HCT116 (cell line): ENCODE measurements at regions not wholly inside any gene's neighbourhood (a gene's known extent, or its start where the extent isn't known, plus 50 kb on each side); places are given as distances from the start of the nearest gene placed in this dataset.

Experiments
- ATAC-seq: fragments of 200-7000 bp; cut with Tn5 transposase; 2 replicates; pipeline ENCODE4 v1.9.1; 2020; ENCODE audit warnings: mild to moderate bottlenecking, moderate library complexity
- BruUV-seq: library from RNA; stranded (reverse); fragments of 400-500 nt; replicated peaks from 2 replicates; lab custom pipeline; 2021; lab: Mats Ljungman, UMichigan
- CTCF ChIA-PET: fragments of 300-600 bp; sonication (Branson Sonifier 250); formaldehyde crosslinking; loops from one replicate; lab custom pipeline; 2021; ENCODE audit warnings: antibody characterized with exemption; lab: Charles Lee
- POLR2A ChIA-PET: fragments of 300-600, 350-600 bp; sonication (Branson Sonifier 250); formaldehyde crosslinking; loops from one replicate; lab custom pipeline; 2021; ENCODE audit warnings: antibody characterized with exemption; lab: Charles Lee
- RAD21 ChIA-PET, 2 experiments: fragments of 300-600 bp; sonication (Branson Sonifier 250); formaldehyde crosslinking; loops; one replicate each; lab custom pipeline; 2023; ENCODE audit warnings: low total read pairs in 2 of 2; ENCODE audit not compliant: uncharacterized antibody in 2 of 2, unreplicated experiment in 2 of 2, low non-redundant PET in 1 of 2; lab: Charles Lee
- DNase-seq: peaks from one replicate; pipeline ENCODE4 v3.0.0-alpha.2; 2010; ENCODE audit warnings: low read depth, low spot score
- H2AFZ ChIP-seq: fragments of 200-600 bp; shearing (Covaris generic), sonication (generic); 2 replicates; pipeline ENCODE4 v1.6.1; 2017; ENCODE audit warnings: low read depth, mixed run types, mixed read lengths, antibody characterized with exemption, low read length; ENCODE audit not compliant: poor library complexity, severe bottlenecking
- H3K27ac ChIP-seq: 2 replicates; pipeline ENCODE4 v1.5.1; 2012; ENCODE audit warnings: low read depth, low read length
- H3K27me3 ChIP-seq: fragments of 200-600 bp; sonication (generic); 2 replicates; pipeline ENCODE4 v1.6.1; 2016; ENCODE audit warnings: mixed run types, low read length, mixed read lengths; ENCODE audit not compliant: insufficient read depth
- H3K36me3 ChIP-seq, 2 experiments: fragments of 200-500 bp in 1 of 2; fragments of 200-600 bp in 1 of 2; sonication (Bioruptor generic) in 1 of 2; sonication (generic) in 1 of 2; 2 replicates each; pipeline versions ENCODE4 v1.5.1 to v1.6.1; 2014 to 2016; ENCODE audit warnings: low read length in 2 of 2, inconsistent platforms in 1 of 2, mixed read lengths in 1 of 2, mixed run types in 1 of 2; ENCODE audit not compliant: insufficient read depth in 2 of 2, control insufficient read depth in 1 of 2
- H3K4me1 ChIP-seq, 2 experiments: fragments of 200-600 bp in 1 of 2; sonication (generic) in 1 of 2; 2 replicates each; pipeline versions ENCODE4 v1.5.1 to v1.6.1; 2012 to 2017; ENCODE audit warnings: low read length in 2 of 2, inconsistent platforms in 1 of 2, mild to moderate bottlenecking in 1 of 2, mixed read lengths in 1 of 2, mixed run types in 1 of 2, moderate library complexity in 1 of 2; ENCODE audit not compliant: insufficient read depth in 2 of 2, control insufficient read depth in 1 of 2
- H3K4me2 ChIP-seq: fragments of 200-600 bp; sonication (generic); 2 replicates; pipeline ENCODE4 v1.6.1; 2017; ENCODE audit warnings: mixed run types, low read length, mixed read lengths
- H3K4me3 ChIP-seq, 2 experiments: fragments of 200-600 bp in 1 of 2; sonication (generic) in 1 of 2; replicated peaks in 1 of 2; 2 replicates each; pipeline ENCODE4 v1.5.1; 2011 to 2016; ENCODE audit warnings: low read length in 2 of 2, control low read depth in 1 of 2, low read depth in 1 of 2, mild to moderate bottlenecking in 1 of 2, mixed read lengths in 1 of 2, mixed run types in 1 of 2
- H3K79me2 ChIP-seq: fragments of 200-600 bp; sonication (generic); 2 replicates; pipeline ENCODE4 v1.6.1; 2017; ENCODE audit warnings: mild to moderate bottlenecking, mixed run types, low read length, moderate library complexity, mixed read lengths; ENCODE audit not compliant: insufficient read depth
- H3K9ac ChIP-seq: fragments of 200-600 bp; sonication (generic); 2 replicates; pipeline ENCODE4 v1.6.1; 2016; ENCODE audit warnings: low read length, mixed read lengths
- H3K9me2 ChIP-seq: fragments of 200-600 bp; sonication (generic), shearing (Covaris generic); 2 replicates; pipeline ENCODE4 v1.6.1; 2017; ENCODE audit warnings: mixed run types, mild to moderate bottlenecking, moderate library complexity; ENCODE audit not compliant: insufficient read depth
- H3K9me3 ChIP-seq, 2 experiments: fragments of 200-500 bp in 1 of 2; fragments of 200-600 bp in 1 of 2; sonication (Bioruptor generic) in 1 of 2; sonication (generic) in 1 of 2; 2 replicates each; pipeline ENCODE4 v1.6.1; 2014 to 2017; ENCODE audit warnings: low read length in 2 of 2, mixed read lengths in 2 of 2, inconsistent platforms in 1 of 2, low read depth in 1 of 2, mild to moderate bottlenecking in 1 of 2, mixed run types in 1 of 2, moderate library complexity in 1 of 2; ENCODE audit not compliant: control insufficient read depth in 1 of 2, insufficient read depth in 1 of 2
- H4K20me1 ChIP-seq: fragments of 200-600 bp; sonication (generic), shearing (Covaris generic); 2 replicates; pipeline ENCODE4 v1.6.1; 2017; ENCODE audit warnings: mixed run types, mild to moderate bottlenecking, moderate library complexity; ENCODE audit not compliant: insufficient read depth
- CBX3 ChIP-seq: IDR thresholded peaks from 2 replicates; pipeline ENCODE4 v1.6.1; 2012; ENCODE audit warnings: low read depth
- ELF1 ChIP-seq: IDR thresholded peaks from 2 replicates; pipeline ENCODE4 v1.6.1; 2012; ENCODE audit warnings: low read depth, borderline replicate concordance
- EZH2phosphoT487 ChIP-seq: fragments of 200-600 bp; IDR thresholded peaks from 2 replicates; pipeline ENCODE4 v1.6.1; 2018; ENCODE audit warnings: antibody characterized with exemption, borderline replicate concordance
- JUND ChIP-seq: IDR thresholded peaks from 2 replicates; pipeline ENCODE4 v1.6.1; 2012
- POLR2AphosphoS5 ChIP-seq: IDR thresholded peaks from 2 replicates; pipeline ENCODE4 v1.6.1; 2011; ENCODE audit warnings: mild to moderate bottlenecking, low read depth, low read length, moderate library complexity
- RAD21 ChIP-seq: IDR thresholded peaks from 2 replicates; pipeline ENCODE4 v1.6.1; 2012; ENCODE audit warnings: low read depth, mild to moderate bottlenecking
- REST ChIP-seq: IDR thresholded peaks from 2 replicates; pipeline ENCODE4 v1.6.1; 2012; ENCODE audit warnings: low read depth
- SP1 ChIP-seq: IDR thresholded peaks from 2 replicates; pipeline ENCODE4 v1.6.1; 2012; ENCODE audit warnings: low read depth
- SRF ChIP-seq: IDR thresholded peaks from 2 replicates; pipeline ENCODE4 v1.6.1; 2012; ENCODE audit warnings: low read depth
- ZBTB33 ChIP-seq: IDR thresholded peaks from 2 replicates; pipeline ENCODE4 v1.6.1; 2011; ENCODE audit warnings: mild to moderate bottlenecking, low read length, moderate library complexity; ENCODE audit not compliant: insufficient replicate concordance; ENCODE audit errors: extremely low read depth
- ZFX ChIP-seq: fragments of 450-650 bp; IDR thresholded peaks from 2 replicates; pipeline ENCODE4 v1.6.1; 2017
- ZNF274 ChIP-seq: fragments of 200-500 bp; sonication (Bioruptor generic); IDR thresholded peaks from 2 replicates; pipeline ENCODE4 v1.6.1; 2014; ENCODE audit warnings: mild to moderate bottlenecking, low read depth, low read length, inconsistent platforms
- intact Hi-C: fragments of 100-400 bp; cut with micrococcal nuclease; formaldehyde crosslinking; loops from 2 replicates; pipeline ENCODE4 v1.10.0; 2022

- no peaks in the 10 kb centered on the region for H3K36me3 ChIP-seq
- H3K4me3 ChIP-seq: no peak overlapping the region
- no peaks in the 10 kb centered on the region for H3K79me2 ChIP-seq
- no TSS peak for BruUV-seq
- H3K4me2 ChIP-seq: no peak overlapping the region
- intact Hi-C loops: no loop called here
- H3K9ac ChIP-seq: no peak overlapping the region
- 0 out of 2 replicates have a peak, but pooled peaks cover 4% of the 10 kb centered on the region for H3K27me3 ChIP-seq
- ChIA-PET CTCF (no interaction called here), POLR2A (no interaction called here), RAD21 (no interaction called here)
- DNase-seq: no peak
- H3K4me1 ChIP-seq: no peaks in the 10 kb centered on the region
- TF ChIP-seq ZFX (no peak), JUND (no peak)
- H3K27ac ChIP-seq: no peak overlapping the region
- no peak for ATAC-seq
- no peaks in the 10 kb centered on the region for H3K9me2 ChIP-seq
- no peaks in the 10 kb centered on the region for H4K20me1 ChIP-seq
- H3K9me3 ChIP-seq: no peaks in the 10 kb centered on the region
- no peak overlapping the region for H2AFZ ChIP-seq
Observed at GRCh38 chr4:8697826-8698225, 105.3 kb downstream of the CPZ start.

- TF ChIP-seq SP1: no peak
- TF ChIP-seq ELF1: no peak
- no peak for TF ChIP-seq JUND
- no peak for TF ChIP-seq POLR2AphosphoS5
- TF ChIP-seq CBX3: no peak
- no peak for TF ChIP-seq ZFX
- no peak for TF ChIP-seq ZNF274
- no peak for TF ChIP-seq RAD21
- no peak for TF ChIP-seq EZH2phosphoT487
- no peak for TF ChIP-seq ZBTB33
- no peak for TF ChIP-seq SRF
- no peak for TF ChIP-seq REST
- TF ChIP-seq, all 23 proteins: peak for 0
- Histone ChIP-seq H3K9me2 (no peaks in the 10 kb centered on the region), H3K36me3 (no peaks in the 10 kb centered on the region), H3K4me2 (no peak overlapping the region), H3K27ac (no peak overlapping the region), H3K4me1 (no peaks in the 10 kb centered on the region), H3K9ac (no peak overlapping the region), H3K27me3 (peaks cover 10% of the 10 kb centered on the region; the same call in 1 of the 2 replicates), H3K79me2 (no peaks in the 10 kb centered on the region), H3K4me3 (no peak overlapping the region), H3K9me3 (no peaks in the 10 kb centered on the region), H4K20me1 (no peaks in the 10 kb centered on the region), H2AFZ (no peak overlapping the region)
- intact Hi-C loops: no loop called here
- ChIA-PET POLR2A (no interaction called here), RAD21 (no interaction called here), CTCF (no interaction called here)
- no TSS peak for BruUV-seq
- DNase-seq (no peak), ATAC-seq (no peak)
Observed at GRCh38 chr4:8696369-8697127, 104.0 kb downstream of the CPZ start.
